Natural killer cell (primary cell): ENCODE measurements at regions not wholly inside any gene's neighbourhood (a gene's known extent, or its start where the extent isn't known, plus 50 kb on each side); places are given as distances from the start of the nearest gene placed in this dataset.

Experiments used
- ATAC-seq, 3 donors: fragments of 150-1000 bp in 2 of 3; fragments of 200-7000 bp in 1 of 3; cut with Tn5 transposase; 1 replicate in 1 of 3; 2 replicates in 2 of 3; pipeline ENCODE4 v1.10.0; 2021; ENCODE audit warnings: mild to moderate bottlenecking in 2 of 3, moderate library complexity in 2 of 3
- DNase-seq, 2 donors: peaks; one replicate each; pipeline versions ENCODE4 v3.0.0 to v3.0.0-alpha.2; 2013 to 2021; ENCODE audit warnings: mixed read lengths in 1 of 2
- H3K27ac ChIP-seq: one replicate; pipeline ENCODE4 v1.5.1; 2013; ENCODE audit warnings: mild to moderate bottlenecking, low read length
- H3K27me3 ChIP-seq: one replicate; pipeline ENCODE4 v1.6.1; 2013; ENCODE audit warnings: low read length; ENCODE audit not compliant: control insufficient read depth, insufficient read depth
- H3K36me3 ChIP-seq: one replicate; pipeline ENCODE4 v1.6.1; 2013; ENCODE audit warnings: low read length; ENCODE audit not compliant: control insufficient read depth, insufficient read depth
- H3K4me1 ChIP-seq: one replicate; pipeline ENCODE4 v1.6.1; 2013; ENCODE audit warnings: low read length; ENCODE audit not compliant: control insufficient read depth, insufficient read depth
- H3K4me3 ChIP-seq: one replicate; pipeline ENCODE4 v1.5.1; 2013; ENCODE audit warnings: low read length
- H3K9me3 ChIP-seq: one replicate; pipeline ENCODE4 v1.6.1; 2013; ENCODE audit warnings: low read length; ENCODE audit not compliant: control insufficient read depth, insufficient read depth
- H3K27ac Mint-ChIP-seq, 2 donors: one replicate each; pipeline ENCODE4 v1.8.0; 2022; ENCODE audit warnings: mild to moderate bottlenecking in 2 of 2, mixed read lengths in 2 of 2, moderate library complexity in 1 of 2
- H3K27me3 Mint-ChIP-seq, 2 donors: one replicate each; pipeline ENCODE4 v1.8.0; 2022; ENCODE audit warnings: low read depth in 2 of 2, mixed read lengths in 2 of 2
- H3K36me3 Mint-ChIP-seq: one replicate; pipeline ENCODE4 v1.8.0; 2022; ENCODE audit warnings: mixed read lengths
- H3K4me1 Mint-ChIP-seq, 2 donors: one replicate each; pipeline ENCODE4 v1.8.0; 2022; ENCODE audit warnings: mixed read lengths in 2 of 2
- H3K4me3 Mint-ChIP-seq: one replicate; pipeline ENCODE4 v1.8.0; 2022; ENCODE audit warnings: mild to moderate bottlenecking, moderate library complexity, mixed read lengths
- H3K9me3 Mint-ChIP-seq, 2 donors: one replicate each; pipeline ENCODE4 v1.8.0; 2022; ENCODE audit warnings: mixed read lengths in 2 of 2
- CTCF ChIP-seq: fragments of 200-600 bp; IDR thresholded peaks from one replicate; pipeline ENCODE4 v1.8.0; 2022; ENCODE audit warnings: antibody characterized with exemption
- WGBS: methylation state at CpG from one replicate; pipeline ENCODE4 v1.1.7; 2013; ENCODE audit warnings: missing lambda C conversion rate; ENCODE audit not compliant: insufficient coverage; 5-methylcytosine and 5-hydroxymethylcytosine counted together
- intact Hi-C: fragments of 100-400 bp; cut with micrococcal nuclease; formaldehyde crosslinking; loops from one replicate; pipeline ENCODE4 v1.14.2; 2022

DNA sequence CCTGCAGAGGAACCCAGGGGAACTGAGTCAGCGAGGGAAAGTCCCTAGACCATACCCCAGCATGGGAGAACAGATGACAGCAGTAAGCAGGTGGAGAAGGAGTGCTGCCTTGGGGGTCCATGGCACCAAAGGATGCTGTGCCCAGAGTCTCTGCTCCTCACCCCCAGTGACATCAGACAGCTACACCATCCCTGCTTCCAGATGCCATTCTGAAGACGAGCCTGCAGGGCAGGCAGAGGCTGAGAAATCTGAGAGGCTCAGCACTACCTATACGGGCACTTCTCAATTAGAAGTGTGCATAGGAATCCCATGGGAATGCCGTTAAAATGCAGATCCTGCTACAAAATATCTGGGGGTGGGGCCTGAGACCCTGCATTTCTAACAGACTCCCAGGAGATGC, 211.3 kb upstream of the NSMCE3 start:
- H3K27ac ChIP-seq = no peak overlapping the region
- no peak overlapping the region for H3K4me3 Mint-ChIP-seq

GRCh38 chr15:29480278-29480677, 210.7 kb upstream of the NSMCE3 start:
- intact Hi-C loops = no loop called here
- Mint-ChIP-seq H3K9me3 (no peaks in the 10 kb centered on the region), H3K36me3 (no peaks in the 10 kb centered on the region), H3K4me1 (no peaks in the 10 kb centered on the region), H3K4me3 (no peak overlapping the region), H3K27me3 (peaks cover 4 to 11% of the 10 kb centered on the region in 2 donors), H3K27ac (no peak overlapping the region)
- no peak for TF ChIP-seq CTCF
- Histone ChIP-seq H3K4me3 (no peak overlapping the region), H3K27ac (no peak overlapping the region), H3K9me3 (no peaks in the 10 kb centered on the region), H3K4me1 (no peaks in the 10 kb centered on the region), H3K36me3 (no peaks in the 10 kb centered on the region), H3K27me3 (no peaks in the 10 kb centered on the region)
- DNase-seq (no peak), ATAC-seq (no peak)
- 80% methylated on average over 8 of the region's 8 CpGs for WGBS

More for the DNA sequence above, 211.3 kb upstream of the NSMCE3 start:
- TF ChIP-seq CTCF = no peak
- Histone ChIP-seq H3K9me3 (no peaks in the 10 kb centered on the region), H3K4me3 (no peak overlapping the region), H3K27me3 (no peaks in the 10 kb centered on the region), H3K36me3 (no peaks in the 10 kb centered on the region), H3K4me1 (no peaks in the 10 kb centered on the region)
- Mint-ChIP-seq H3K27me3 (peaks cover 4 to 11% of the 10 kb centered on the region in 2 donors), H3K36me3 (no peaks in the 10 kb centered on the region), H3K27ac (no peak overlapping the region), H3K9me3 (no peaks in the 10 kb centered on the region), H3K4me1 (no peaks in the 10 kb centered on the region)
- DNase-seq (no peak), ATAC-seq (no peak)
- intact Hi-C loops = no loop called here
- WGBS = 82% methylated on average over 4 of the region's 4 CpGs

GRCh38 chr15:29477256-29477655, 207.6 kb upstream of the NSMCE3 start:
- no peaks in the 10 kb centered on the region for H3K36me3 ChIP-seq
- no peak for DNase-seq
- no peak for TF ChIP-seq CTCF
- no peaks in the 10 kb centered on the region for H3K4me1 ChIP-seq
- no peaks in the 10 kb centered on the region for H3K9me3 ChIP-seq
- Mint-ChIP-seq H3K4me3 (no peak overlapping the region), H3K36me3 (no peaks in the 10 kb centered on the region), H3K4me1 (no peaks in the 10 kb centered on the region), H3K27me3 (no peaks in the 10 kb centered on the region), H3K9me3 (no peaks in the 10 kb centered on the region), H3K27ac (no peak overlapping the region)
- no peak for ATAC-seq
- intact Hi-C loops = no loop called here
- WGBS = 95% methylated on average over 1 of the region's 2 CpGs
- H3K4me3 ChIP-seq = no peak overlapping the region
- H3K27ac ChIP-seq = no peak overlapping the region
- no peaks in the 10 kb centered on the region for H3K27me3 ChIP-seq

- Mint-ChIP-seq H3K27me3 (no peaks in the 10 kb centered on the region), H3K27ac (no peak overlapping the region), H3K9me3 (no peaks in the 10 kb centered on the region), H3K36me3 (no peaks in the 10 kb centered on the region), H3K4me3 (no peak overlapping the region), H3K4me1 (no peaks in the 10 kb centered on the region)
- Histone ChIP-seq H3K4me1 (no peaks in the 10 kb centered on the region), H3K27ac (no peak overlapping the region), H3K36me3 (no peaks in the 10 kb centered on the region), H3K4me3 (no peak overlapping the region), H3K27me3 (no peaks in the 10 kb centered on the region), H3K9me3 (no peaks in the 10 kb centered on the region)
- TF ChIP-seq CTCF = no peak
- DNase-seq = no peak
- WGBS = 84% methylated on average over 17 of the region's 17 CpGs
- intact Hi-C loops = no loop called here
- no peak for ATAC-seq
Measured at GRCh38 chr15:29476503-29477080, 207.0 kb upstream of the NSMCE3 start.
